ENCODE measurements at regions not wholly inside any gene's neighbourhood (a gene's known extent, or its start where the extent isn't known, plus 50 kb on each side); places are given as distances from the start of the nearest gene placed in this dataset.

GRCh38 chr2:234437642-234438304 is 59.1 kb downstream of the ARL4C start:
- TF ChIP-seq CTCF (conservative IDR thresholded peaks at IDR 0.05; ENCODE audit: low read depth in 2 of 2) (no peak), EZH2 (IDR thresholded peaks at IDR 0.05; ENCODE audit: low read depth, unreplicated experiment) (no peak), REST (IDR thresholded peaks at IDR 0.05; ENCODE audit: unreplicated experiment) (no peak), CREB1 (CRISPR knock-in tag; IDR thresholded peaks at IDR 0.05; ENCODE audit: low read depth) (no peak), POLR2AphosphoS5 (IDR thresholded peaks at IDR 0.05; ENCODE audit: low read depth) (no peak), STAT1 (IDR thresholded peaks at IDR 0.05; ENCODE audit: unreplicated experiment) (no peak), EZH2phosphoT487 (IDR thresholded peaks at IDR 0.05; ENCODE audit: unreplicated experiment) (no peak), JUNB (IDR thresholded peaks at IDR 0.05; ENCODE audit: unreplicated experiment) (no peak), NANOG (IDR thresholded peaks at IDR 0.05; ENCODE audit: borderline replicate concordance) (no peak)
- TF ChIP-seq, protein P1, sequence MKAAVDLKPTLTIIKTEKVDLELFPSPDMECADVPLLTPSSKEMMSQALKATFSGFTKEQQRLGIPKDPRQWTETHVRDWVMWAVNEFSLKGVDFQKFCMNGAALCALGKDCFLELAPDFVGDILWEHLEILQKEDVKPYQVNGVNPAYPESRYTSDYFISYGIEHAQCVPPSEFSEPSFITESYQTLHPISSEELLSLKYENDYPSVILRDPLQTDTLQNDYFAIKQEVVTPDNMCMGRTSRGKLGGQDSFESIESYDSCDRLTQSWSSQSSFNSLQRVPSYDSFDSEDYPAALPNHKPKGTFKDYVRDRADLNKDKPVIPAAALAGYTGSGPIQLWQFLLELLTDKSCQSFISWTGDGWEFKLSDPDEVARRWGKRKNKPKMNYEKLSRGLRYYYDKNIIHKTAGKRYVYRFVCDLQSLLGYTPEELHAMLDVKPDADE (IDR thresholded peaks at IDR 0.05): no peak
